Pancreas (tissue), 10 donors: ENCODE measurements at regions not wholly inside any gene's neighbourhood (a gene's known extent, or its start where the extent isn't known, plus 50 kb on each side); places are given as distances from the start of the nearest gene placed in this dataset.

Source experiments
- ATAC-seq, 4 donors: fragments of 200-7000 bp; cut with Tn5 transposase; one replicate each; pipeline versions ENCODE4 v1.8.0 to v1.9.1; 2020; ENCODE audit warnings: mild to moderate bottlenecking in 4 of 4, moderate library complexity in 4 of 4
- DNase-seq, 6 donors: peaks; one replicate each; pipeline ENCODE4 v3.0.0-alpha.2; 2020
- FAIRE-seq: peaks from 2 replicates; lab custom pipeline; 2012; peaks lifted over from hg19 to GRCh38; lab: Jason Lieb, UNC
- H3K27ac ChIP-seq, 4 donors: fragments of 200-600 bp; sonication (generic); 1 replicate in 3 of 4; 2 replicates in 1 of 4; pipeline versions ENCODE4 v1.5.0 to v1.8.0; 2020
- H3K27me3 ChIP-seq, 4 donors: fragments of 200-600 bp; one replicate each; pipeline ENCODE4 v1.8.0; 2021
- H3K36me3 ChIP-seq, 3 donors: fragments of 200-600 bp; sonication (generic) in 1 of 3; one replicate each; pipeline versions ENCODE4 v1.5.0 to v1.8.0; 2020 to 2021
- H3K4me1 ChIP-seq, 3 donors: fragments of 200-600 bp; one replicate each; pipeline ENCODE4 v1.8.0; 2021
- H3K4me3 ChIP-seq, 4 donors: fragments of 200-600 bp; sonication (generic) in 2 of 4; one replicate each; pipeline versions ENCODE4 v1.5.0 to v1.8.0; 2020 to 2021
- H3K9me3 ChIP-seq, 4 donors: fragments of 200-600 bp; one replicate each; pipeline ENCODE4 v1.8.0; 2021
- WGBS, 2 donors: extraction: QIAGEN DNeasy Blood & Tissue Kit; methylation state at CpG; one replicate each; pipeline ENCODE4 v1.1.7; 2013; 5-methylcytosine and 5-hydroxymethylcytosine counted together
- intact Hi-C, 3 donors: fragments of 100-400 bp; cut with DNase I; formaldehyde crosslinking; loops; one replicate each; pipeline versions ENCODE4 v1.11.1 to v1.14.2; 2022
- TF ChIP-seq, protein P1 (sequence below), 4 donors: fragments of 200-600 bp; sonication (generic) in 3 of 4; IDR thresholded peaks; one replicate each; pipeline versions ENCODE4 v1.5.0 to v1.8.0; 2021; ENCODE audit warnings: antibody characterized with exemption in 4 of 4
- donor health status: healthy with polysubstance abuse.
- donor health status: DM: no; HTN: no; CAD: no; lungs with moderate emphysema.
- donor health status: DM: no; HTN: no; CAD: no.
- donor health status: control.
- donor health status: control.
- donor health status: Bipolar disorder and iron deficiency.
- donor health status: DM: yes; HTN: yes; CAD: no.
- donor health status: DM: no; HTN: no; CAD: no.
- donor health status: DM: no; HTN: no; CAD: no.
- donor health status: DM: yes; HTN: yes; CAD: no.

DNA sequence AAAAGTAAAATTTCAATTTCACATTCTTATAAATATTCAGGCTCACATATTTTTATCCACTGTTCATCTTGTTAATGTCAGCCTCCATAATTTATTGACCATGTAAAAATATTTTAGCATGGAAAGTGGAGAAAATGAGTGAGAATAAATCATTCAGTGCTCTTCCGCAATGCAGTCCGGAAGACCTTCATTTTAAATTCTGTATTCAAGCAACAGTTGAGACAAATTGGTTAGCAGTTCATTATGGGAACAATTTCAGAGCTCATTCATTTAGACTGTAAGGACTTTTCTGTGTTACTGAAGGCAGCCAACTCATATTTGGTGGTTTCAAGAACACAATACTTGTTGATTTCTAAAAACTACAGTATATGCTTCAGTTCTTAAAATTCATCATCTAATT, 97.8 kb downstream of the TYW3 start:
- Histone ChIP-seq H3K4me1 (no peaks in the 10 kb centered on the region), H3K27ac (no peak overlapping the region), H3K9me3 (no peaks in the 10 kb centered on the region), H3K36me3 (no peaks in the 10 kb centered on the region), H3K4me3 (no peak overlapping the region), H3K27me3 (no peaks in the 10 kb centered on the region)
- intact Hi-C loops, result no loop called here
- TF ChIP-seq, protein P1, sequence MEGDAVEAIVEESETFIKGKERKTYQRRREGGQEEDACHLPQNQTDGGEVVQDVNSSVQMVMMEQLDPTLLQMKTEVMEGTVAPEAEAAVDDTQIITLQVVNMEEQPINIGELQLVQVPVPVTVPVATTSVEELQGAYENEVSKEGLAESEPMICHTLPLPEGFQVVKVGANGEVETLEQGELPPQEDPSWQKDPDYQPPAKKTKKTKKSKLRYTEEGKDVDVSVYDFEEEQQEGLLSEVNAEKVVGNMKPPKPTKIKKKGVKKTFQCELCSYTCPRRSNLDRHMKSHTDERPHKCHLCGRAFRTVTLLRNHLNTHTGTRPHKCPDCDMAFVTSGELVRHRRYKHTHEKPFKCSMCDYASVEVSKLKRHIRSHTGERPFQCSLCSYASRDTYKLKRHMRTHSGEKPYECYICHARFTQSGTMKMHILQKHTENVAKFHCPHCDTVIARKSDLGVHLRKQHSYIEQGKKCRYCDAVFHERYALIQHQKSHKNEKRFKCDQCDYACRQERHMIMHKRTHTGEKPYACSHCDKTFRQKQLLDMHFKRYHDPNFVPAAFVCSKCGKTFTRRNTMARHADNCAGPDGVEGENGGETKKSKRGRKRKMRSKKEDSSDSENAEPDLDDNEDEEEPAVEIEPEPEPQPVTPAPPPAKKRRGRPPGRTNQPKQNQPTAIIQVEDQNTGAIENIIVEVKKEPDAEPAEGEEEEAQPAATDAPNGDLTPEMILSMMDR (IDR thresholded peaks at IDR 0.05), result no peak
- 88 to 91% methylated on average over 2 of the region's 2 CpGs for WGBS, 2 donors
- FAIRE-seq, result no peak
- ATAC-seq, result no peak
- DNase-seq, result no peak

DNA sequence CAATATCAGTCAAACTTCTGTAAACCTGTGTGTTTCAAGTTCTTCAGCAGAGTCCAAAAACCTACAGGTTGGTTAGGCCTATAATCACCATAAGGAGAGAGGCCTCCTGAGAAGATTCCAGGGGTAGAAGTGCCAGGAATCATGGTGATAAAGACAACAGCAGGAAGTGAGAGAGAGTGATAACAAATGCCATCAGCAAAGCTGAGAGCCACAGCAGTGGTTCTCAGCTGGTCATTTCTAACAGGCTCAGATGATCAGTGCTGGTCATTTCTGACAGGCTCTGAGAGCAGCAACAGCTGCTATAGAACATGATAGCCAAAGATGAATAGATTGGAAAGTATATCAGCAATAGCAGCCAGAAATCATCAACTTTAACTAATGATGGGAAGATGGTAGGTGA, 101.3 kb downstream of the TYW3 start:
- DNase-seq (no peak), FAIRE-seq (no peak), ATAC-seq (no peak)
- Histone ChIP-seq H3K27ac (no peak overlapping the region), H3K4me1 (no peaks in the 10 kb centered on the region), H3K27me3 (no peaks in the 10 kb centered on the region), H3K4me3 (no peak overlapping the region), H3K9me3 (no peaks in the 10 kb centered on the region), H3K36me3 (no peaks in the 10 kb centered on the region)
- intact Hi-C loops, result no loop called here
- TF ChIP-seq, protein P1 (IDR thresholded peaks at IDR 0.05), result no peak

DNA sequence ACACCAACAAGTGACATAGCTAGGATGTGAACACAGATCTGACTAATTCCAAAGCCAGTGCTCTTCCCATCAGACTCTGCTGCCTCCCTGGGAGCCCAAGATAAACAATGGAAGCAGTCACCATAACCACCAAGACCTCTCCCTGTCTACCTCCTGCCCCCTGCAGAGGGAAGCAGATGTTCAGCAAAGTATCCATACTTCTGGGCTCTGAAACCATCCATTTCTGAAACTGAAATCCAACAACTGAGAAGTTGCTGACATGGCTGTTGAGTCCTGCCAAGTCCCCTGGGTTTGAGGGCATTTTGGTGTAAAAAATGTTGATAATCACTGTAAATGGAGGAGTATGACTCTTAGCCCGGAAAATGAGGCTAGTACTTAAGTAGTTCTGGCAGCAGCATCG, 102.1 kb downstream of the TYW3 start:
- intact Hi-C loops, result no loop called here
- Histone ChIP-seq H3K27me3 (no peaks in the 10 kb centered on the region), H3K4me1 (no peaks in the 10 kb centered on the region), H3K27ac (no peak overlapping the region), H3K9me3 (no peaks in the 10 kb centered on the region), H3K4me3 (no peak overlapping the region), H3K36me3 (no peaks in the 10 kb centered on the region)
- TF ChIP-seq, protein P1 (IDR thresholded peaks at IDR 0.05), result no peak
- DNase-seq, result no peak
- 68 to 86% methylated on average over 2 of the region's 2 CpGs for WGBS, 2 donors
- FAIRE-seq, result no peak
- no peak for ATAC-seq

DNA sequence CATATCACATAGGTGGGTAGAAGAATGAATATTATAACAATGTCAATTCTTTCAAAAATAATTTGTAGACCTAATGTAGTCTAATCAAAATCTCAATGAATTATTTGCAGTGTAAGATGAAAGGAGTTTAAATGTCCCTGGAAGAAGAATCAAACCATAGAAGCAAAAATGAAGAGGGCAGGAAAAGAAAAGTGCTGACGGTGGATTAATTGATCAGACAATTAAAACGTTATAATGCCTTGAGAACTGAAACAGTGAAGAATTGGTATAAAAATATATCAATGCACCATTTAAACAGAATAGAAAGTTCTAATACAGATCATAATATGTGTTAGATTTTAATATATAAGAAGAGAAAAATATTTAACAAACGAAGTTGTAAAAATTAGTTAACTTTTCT, 109.8 kb downstream of the TYW3 start:
- 46 to 52% methylated on average over 3 of the region's 3 CpGs for WGBS, 2 donors
- H3K4me3 ChIP-seq, result no peak overlapping the region
- ATAC-seq (no peak), FAIRE-seq (no peak), DNase-seq (no peak)
- H3K4me1 ChIP-seq, result no peaks in the 10 kb centered on the region
- H3K9me3 ChIP-seq, result no peaks in the 10 kb centered on the region
- H3K36me3 ChIP-seq, result no peaks in the 10 kb centered on the region
- TF ChIP-seq, protein P1 (IDR thresholded peaks at IDR 0.05), result no peak
- intact Hi-C loops, result no loop called here
- no peaks in the 10 kb centered on the region for H3K27me3 ChIP-seq
- H3K27ac ChIP-seq, result no peak overlapping the region

- Histone ChIP-seq H3K36me3 (no peaks in the 10 kb centered on the region), H3K4me3 (no peak overlapping the region), H3K27me3 (peaks cover 0 to 3% (median 0%) of the 10 kb centered on the region in 4 donors), H3K27ac (no peak overlapping the region), H3K4me1 (no peaks in the 10 kb centered on the region), H3K9me3 (no peaks in the 10 kb centered on the region)
- DNase-seq (no peak), FAIRE-seq (no peak), ATAC-seq (no peak)
- TF ChIP-seq, protein P1 (IDR thresholded peaks at IDR 0.05), result no peak
- intact Hi-C loops, result no loop called here
- 31 to 55% methylated on average over 3 of the region's 3 CpGs for WGBS, 2 donors
Observed at GRCh38 chr1:74847715-74848114, 114.8 kb downstream of the TYW3 start.
